K562 (cell line): ENCODE measurements at regions not wholly inside any gene's neighbourhood (a gene's known extent, or its start where the extent isn't known, plus 50 kb on each side); places are given as distances from the start of the nearest gene placed in this dataset.

ENCODE experiments used
- ATAC-seq: fragments of 200-7000 bp; cut with Tn5 transposase; 3 replicates; pipeline ENCODE4 v1.9.1; 2020; ENCODE audit warnings: moderate library complexity
- BruUV-seq: library from RNA; stranded (reverse); fragments of 400-500 nt; replicated peaks from 2 replicates; lab custom pipeline; 2021; lab: Mats Ljungman, UMichigan
- CTCF ChIA-PET: fragments of 300-600 bp; formaldehyde crosslinking; extraction: SDS; loops from one replicate; lab custom pipeline; 2021; ENCODE audit warnings: low intra/inter-chr PET ratio; lab: Yijun Ruan, JAX
- POLR2A ChIA-PET: fragments of 300-600, 350-650 bp; sonication (Branson Sonifier 250); formaldehyde crosslinking; extraction: SDS; loops from one replicate; lab custom pipeline; 2021; ENCODE audit warnings: antibody characterized with exemption, inconsistent platforms; lab: Yijun Ruan, JAX
- DNase-seq, 4 experiments: peaks; one replicate each; pipeline versions ENCODE4 v3.0.0 to v3.0.0-alpha.2; 2011 to 2018; ENCODE audit warnings: low spot score in 3 of 4, mixed read lengths in 3 of 4; ENCODE audit errors: extremely low read depth in 1 of 4
- FAIRE-seq: peaks from 2 replicates; lab custom pipeline; 2011; peaks lifted over from hg19 to GRCh38; lab: Jason Lieb, UNC
- H2AFZ ChIP-seq: 2 replicates; pipeline ENCODE4 v1.6.0; 2011; ENCODE audit warnings: low read depth, low read length, control low read depth, inconsistent platforms
- H3K27ac ChIP-seq: fragments of 200-600 bp; 3 replicates; pipeline ENCODE4 v1.8.0; 2011; ENCODE audit warnings: low read depth, mild to moderate bottlenecking, control low read depth, inconsistent platforms, low read length, moderate library complexity, mixed read lengths; ENCODE audit errors: extremely low read depth
- H3K27me3 ChIP-seq, 2 experiments: fragments of 300-600 bp in 1 of 2; 2 replicates in 1 of 2; 3 replicates in 1 of 2; pipeline versions ENCODE4 v1.6.0 to v1.8.0; 2011; ENCODE audit warnings: inconsistent platforms in 2 of 2, low read length in 2 of 2, mild to moderate bottlenecking in 1 of 2, mixed read lengths in 1 of 2, moderate library complexity in 1 of 2; ENCODE audit not compliant: control insufficient read depth in 2 of 2, insufficient read depth in 2 of 2
- H3K36me3 ChIP-seq: fragments of 300-600 bp; 3 replicates; pipeline ENCODE4 v1.8.0; 2011; ENCODE audit warnings: mild to moderate bottlenecking, low read length, inconsistent platforms; ENCODE audit not compliant: control insufficient read depth, insufficient read depth
- H3K4me1 ChIP-seq, 2 experiments: fragments of 200-600 bp in 1 of 2; replicated peaks in 1 of 2; 2 replicates in 1 of 2; 3 replicates in 1 of 2; pipeline versions ENCODE4 v1.5.1 to v1.8.0; 2011; ENCODE audit warnings: inconsistent platforms in 2 of 2, low read length in 2 of 2, mild to moderate bottlenecking in 1 of 2, mixed read lengths in 1 of 2, moderate library complexity in 1 of 2; ENCODE audit not compliant: control insufficient read depth in 2 of 2, insufficient read depth in 2 of 2
- H3K4me2 ChIP-seq: 2 replicates; pipeline ENCODE4 v1.6.1; 2011; ENCODE audit warnings: low read length, control low read depth, inconsistent platforms, mixed read lengths; ENCODE audit not compliant: insufficient read depth
- H3K4me3 ChIP-seq: fragments of 200-600 bp; sonication (generic), shearing (Covaris generic); 2 replicates; pipeline ENCODE4 v1.5.1; 2016; ENCODE audit warnings: control low read depth, inconsistent platforms
- H3K79me2 ChIP-seq: fragments of 200-600 bp; 3 replicates; pipeline ENCODE4 v1.8.0; 2011; ENCODE audit warnings: low read length, inconsistent platforms; ENCODE audit not compliant: control insufficient read depth, insufficient read depth
- H3K9ac ChIP-seq, 2 experiments: 2 replicates each; pipeline versions ENCODE4 v1.6.0 to v1.6.1; 2011; ENCODE audit warnings: low read depth in 2 of 2, low read length in 2 of 2, control low read depth in 1 of 2, inconsistent platforms in 1 of 2, mild to moderate bottlenecking in 1 of 2, mixed read lengths in 1 of 2; ENCODE audit not compliant: insufficient read depth in 1 of 2
- H3K9me1 ChIP-seq: one replicate; pipeline ENCODE4 v1.6.0; 2011; ENCODE audit warnings: inconsistent platforms, mild to moderate bottlenecking, low read length, moderate library complexity; ENCODE audit not compliant: control insufficient read depth, insufficient read depth
- H3K9me3 ChIP-seq: replicated peaks from 2 replicates; pipeline ENCODE4 v1.5.1; 2011; ENCODE audit warnings: low read depth, low read length, inconsistent platforms; ENCODE audit not compliant: control insufficient read depth, insufficient read depth
- H4K20me1 ChIP-seq: replicated peaks from 2 replicates; pipeline ENCODE4 v1.6.1; 2011; ENCODE audit warnings: low read length, inconsistent platforms, mixed read lengths; ENCODE audit not compliant: control insufficient read depth, insufficient read depth
- ATF7 ChIP-seq: fragments of 450-650 bp; IDR thresholded peaks from 2 replicates; pipeline ENCODE4 v1.7.1; 2014; ENCODE audit warnings: mild to moderate bottlenecking, moderate library complexity
- CTBP1 ChIP-seq: fragments of 450-650 bp; IDR thresholded peaks from 2 replicates; pipeline ENCODE4 v1.6.1; 2016; ENCODE audit warnings: borderline replicate concordance
- EP300 ChIP-seq: IDR thresholded peaks from 2 replicates; pipeline ENCODE4 v1.6.1; 2012; ENCODE audit warnings: low read length, improper control_type of control experiment
- ETV1 ChIP-seq: fragments of 450-650 bp; conservative IDR thresholded peaks from 2 replicates; pipeline ENCODE4 v1.6.1; 2016; ENCODE audit warnings: missing genetic modification characterization, control low read depth, low read depth, missing compliant biosample characterization
- EZH2 ChIP-seq: IDR thresholded peaks from 2 replicates; pipeline ENCODE4 v1.6.1; 2012; ENCODE audit warnings: low read depth, mild to moderate bottlenecking, inconsistent platforms, low read length, borderline replicate concordance
- L3MBTL2 ChIP-seq: fragments of 450-650 bp; IDR thresholded peaks from 2 replicates; pipeline ENCODE4 v1.6.1; 2016; ENCODE audit warnings: mild to moderate bottlenecking, moderate library complexity
- MYC ChIP-seq, 2 experiments: fragments of 250-450 bp in 1 of 2; sonication (Bioruptor Pico) in 1 of 2; IDR thresholded peaks; 2 replicates each; pipeline versions ENCODE4 v1.5.1 to v1.6.1; 2012 to 2021; ENCODE audit warnings: low read depth in 2 of 2, borderline replicate concordance in 1 of 2, improper control_type of control experiment in 1 of 2, low read length in 1 of 2, mild to moderate bottlenecking in 1 of 2, moderate library complexity in 1 of 2
- NFIC ChIP-seq: fragments of 450-650 bp; IDR thresholded peaks from 2 replicates; pipeline ENCODE4 v1.6.1; 2017; ENCODE audit warnings: mild to moderate bottlenecking, inconsistent platforms
- NR2C2 ChIP-seq, 2 experiments: fragments of 200-800 bp in 1 of 2; sonication (Bioruptor generic) in 1 of 2; sonication (generic) in 1 of 2; formaldehyde crosslinking in 1 of 2; IDR thresholded peaks; 2 replicates each; pipeline versions ENCODE4 v1.6.1 to v1.8.0; 2016 to 2022; ENCODE audit warnings: mild to moderate bottlenecking in 1 of 2, missing compliant biosample characterization in 1 of 2, missing genetic modification characterization in 1 of 2, missing genetic modification reagents in 1 of 2
- SOX6 ChIP-seq: fragments of 450-650 bp; IDR thresholded peaks from 2 replicates; pipeline ENCODE4 v1.6.1; 2014; ENCODE audit warnings: mild to moderate bottlenecking
- SRF ChIP-seq, 2 experiments: fragments of 250-450, 450-650 bp in 1 of 2; sonication (Bioruptor Pico) in 1 of 2; sonication (generic) in 1 of 2; formaldehyde crosslinking; IDR thresholded peaks; 2 replicates each; pipeline versions ENCODE4 v1.5.0 to v1.5.1; 2020 to 2022; ENCODE audit warnings: mild to moderate bottlenecking in 1 of 2, missing genetic modification reagents in 1 of 2
- ZNF639 ChIP-seq, 2 experiments: fragments of 200-800 bp in 1 of 2; sonication (Bioruptor generic) in 1 of 2; sonication (generic) in 1 of 2; formaldehyde crosslinking in 1 of 2; IDR thresholded peaks in 1 of 2; conservative IDR thresholded peaks in 1 of 2; 2 replicates each; pipeline versions ENCODE4 v1.5.0 to v1.6.1; 2016 to 2020; ENCODE audit warnings: missing compliant biosample characterization in 1 of 2, missing genetic modification characterization in 1 of 2, missing genetic modification reagents in 1 of 2
- ZNF766 ChIP-seq: fragments of 200-800 bp; sonication (Bioruptor generic); conservative IDR thresholded peaks from 2 replicates; pipeline ENCODE4 v1.6.1; 2016; ENCODE audit warnings: missing genetic modification characterization, missing compliant biosample characterization
- WGBS: fragments of 100-300 bp; shearing (Covaris generic); methylation state at CpG from one replicate; pipeline ENCODE4 v1.1.6; 2016; ENCODE audit warnings: low coverage, mixed read lengths; ENCODE audit not compliant: insufficient coverage; ENCODE audit errors: missing lambda C conversion rate; 5-methylcytosine and 5-hydroxymethylcytosine counted together
- in situ Hi-C: fragments of 300-500 bp; cut with MboI; formaldehyde crosslinking; loops from 4 replicates; pipeline ENCODE4 v1.15.0; 2018; ENCODE audit warnings: inconsistent platforms, mixed read lengths
- intact Hi-C: fragments of 100-400 bp; cut with micrococcal nuclease; formaldehyde crosslinking; loops from 2 replicates; pipeline ENCODE4 v1.14.2; 2022

GRCh38 chr9:105887679-105888078 is 193.3 kb downstream of the TMEM38B start:
- 6% methylated on average over 2 of the region's 2 CpGs for WGBS

GRCh38 chr9:105890046-105890822 is 195.9 kb downstream of the TMEM38B start:
- intact Hi-C loops = no loop called here
- Histone ChIP-seq H3K4me3 (no peak overlapping the region), H3K27ac (no peak overlapping the region), H3K79me2 (no peaks in the 10 kb centered on the region), H2AFZ (no peak overlapping the region), H3K36me3 (no peaks in the 10 kb centered on the region), H4K20me1 (no peaks in the 10 kb centered on the region), H3K9me3 (no peaks in the 10 kb centered on the region), H3K4me2 (no peak overlapping the region), H3K9me1 (no peaks in the 10 kb centered on the region), H3K4me1 (no peaks in the 10 kb centered on the region), H3K9ac (no peak overlapping the region), H3K27me3 (no peaks in the 10 kb centered on the region)
- WGBS = 0% methylated on average over 5 of the region's 5 CpGs
- CTCF ChIA-PET = no interaction called here
- in situ Hi-C loops = loop anchor here (25.0 kb wide), 1 partner anchor 1272 kb away; no protein-coding TSS in a partner anchor
- FAIRE-seq (no peak), DNase-seq (no peak), ATAC-seq (no peak)
- POLR2A ChIA-PET = interaction anchor here (0.6 kb wide), 1 partner anchor 45 kb away, joined by 3 read pairs; no protein-coding TSS in a partner anchor
- no TSS peak for BruUV-seq
- TF ChIP-seq NR2C2 (CRISPR knock-in tag; IDR thresholded peaks at IDR 0.05) = no peak
- TF ChIP-seq NR2C2 (tag; IDR thresholded peaks at IDR 0.05) = peak; percentile 74
- peak; percentile 59; the same call in 1 of the 2 replicates for TF ChIP-seq MYC (IDR thresholded peaks at IDR 0.05; ENCODE audit: low read depth, low read length)
- TF ChIP-seq MYC (CRISPR knock-in tag; IDR thresholded peaks at IDR 0.05; ENCODE audit: borderline replicate concordance, low read depth) = no peak
- peak; percentile 35; the same call in 1 of the 2 replicates for TF ChIP-seq SOX6
- TF ChIP-seq EP300 = peak; percentile 53; the same call in 1 of the 2 replicates
- peak; percentile 51; the same call in 1 of the 2 replicates for TF ChIP-seq CTBP1
- TF ChIP-seq ATF7 = peak; percentile 63
- TF ChIP-seq ZNF766 = 0 out of 2 replicates have a peak, but pooled peaks have one; percentile 47
- peak; percentile 77 for TF ChIP-seq L3MBTL2
- peak; percentile 37; the same call in 1 of the 2 replicates for TF ChIP-seq ETV1 (tag)
- TF ChIP-seq ZNF639 (CRISPR knock-in tag; conservative IDR thresholded peaks at IDR 0.05 in 1 of 2, IDR thresholded peaks at IDR 0.05 in 1 of 2) = 0 out of 4 replicates have a peak, but pooled peaks of 1 of the 2 experiments have one; percentile 22
- TF ChIP-seq SRF (CRISPR knock-in tag; IDR thresholded peaks at IDR 0.05) = peak in 1 of 2 experiments; percentile 66; a peak in 2 of 4 replicates

More at GRCh38 chr9:105887679-105888078, 193.3 kb downstream of the TMEM38B start:
- Histone ChIP-seq H3K36me3 (no peaks in the 10 kb centered on the region), H3K9ac (no peak overlapping the region), H3K9me1 (no peaks in the 10 kb centered on the region), H3K27ac (no peak overlapping the region), H3K79me2 (no peaks in the 10 kb centered on the region), H3K9me3 (no peaks in the 10 kb centered on the region), H3K4me3 (no peak overlapping the region), H4K20me1 (no peaks in the 10 kb centered on the region), H3K27me3 (no peaks in the 10 kb centered on the region), H3K4me2 (no peak overlapping the region), H3K4me1 (no peaks in the 10 kb centered on the region), H2AFZ (no peak overlapping the region)
- in situ Hi-C loops (loop anchor here (25.0 kb wide), 1 partner anchor 1275 kb away; no protein-coding TSS in a partner anchor), intact Hi-C loops (no loop called here)
- ATAC-seq (peak; percentile 26; the same call in 1 of the 3 replicates), DNase-seq (peak in 1 of 4 experiments; percentile 14), FAIRE-seq (no peak)
- TF ChIP-seq NFIC (peak; percentile 77), EZH2 (no peak)
- ChIA-PET CTCF (no interaction called here), POLR2A (interaction anchor here (1.5 kb wide), 1 partner anchor 9 kb away, joined by 3 read pairs; no protein-coding TSS in a partner anchor)
- BruUV-seq = no TSS peak
